AG10803 (cell line): ENCODE measurements at regions not wholly inside any gene's neighbourhood (a gene's known extent, or its start where the extent isn't known, plus 50 kb on each side); places are given as distances from the start of the nearest gene placed in this dataset.

Source experiments
- DNase-seq: peaks from one replicate; pipeline ENCODE4 v3.0.0; 2010; ENCODE audit warnings: low read depth
- H3K4me3 ChIP-seq: 2 replicates; pipeline ENCODE4 v1.5.1; 2011; ENCODE audit warnings: mild to moderate bottlenecking, low read length, control low read depth
- CTCF ChIP-seq: conservative IDR thresholded peaks from 2 replicates; pipeline ENCODE4 v1.5.1; 2011; ENCODE audit warnings: mild to moderate bottlenecking, low read length, control low read depth, inconsistent platforms

GRCh38 chr5:176722757-176723156, 75.5 kb downstream of the TSPAN17 start:
- no peak overlapping the region for H3K4me3 ChIP-seq
- no peak for DNase-seq
- TF ChIP-seq CTCF = no peak

GRCh38 chr5:176723440-176723839, 76.2 kb downstream of the TSPAN17 start:
- TF ChIP-seq CTCF = no peak
- no peak for DNase-seq
- H3K4me3 ChIP-seq = no peak overlapping the region

- no peak for DNase-seq
- TF ChIP-seq CTCF = no peak
- no peak overlapping the region for H3K4me3 ChIP-seq
These were observed 77.2 kb downstream of the TSPAN17 start for GRCh38 chr5:176724472-176724871.

GRCh38 chr5:176725521-176726280, 78.4 kb downstream of the TSPAN17 start:
- DNase-seq = no peak
- H3K4me3 ChIP-seq = no peak overlapping the region
- no peak for TF ChIP-seq CTCF

- no peak overlapping the region for H3K4me3 ChIP-seq
- DNase-seq = no peak
- TF ChIP-seq CTCF = no peak
These were observed 79.7 kb downstream of the TSPAN17 start for GRCh38 chr5:176726746-176727527.

GRCh38 chr5:176727528-176727900, 80.2 kb downstream of the TSPAN17 start:
- TF ChIP-seq CTCF = no peak
- H3K4me3 ChIP-seq = no peak overlapping the region
- DNase-seq = no peak
